Adrenal gland (tissue), 9 donors: ENCODE measurements at regions not wholly inside any gene's neighbourhood (a gene's known extent, or its start where the extent isn't known, plus 50 kb on each side); places are given as distances from the start of the nearest gene placed in this dataset.

Experiments
- DNase-seq, 7 donors: peaks; one replicate each; pipeline ENCODE4 v3.0.0-alpha.2; 2019 to 2020
- H3K27ac ChIP-seq, 5 donors: fragments of 200-600 bp; sonication (generic) in 4 of 5; 1 replicate in 3 of 5; 2 replicates in 2 of 5; pipeline versions ENCODE4 v1.5.1 to v1.8.0; 2016 to 2020; ENCODE audit warnings: mild to moderate bottlenecking in 1 of 5
- H3K27me3 ChIP-seq: fragments of 200-600 bp; 2 replicates; pipeline ENCODE4 v1.8.0; 2021
- H3K36me3 ChIP-seq, 2 donors: fragments of 200-600 bp; replicated peaks in 1 of 2; 1 replicate in 1 of 2; 2 replicates in 1 of 2; pipeline versions ENCODE4 v1.5.1 to v1.8.0; 2018 to 2022
- H3K4me1 ChIP-seq, 2 donors: fragments of 200-600 bp; replicated peaks in 1 of 2; 1 replicate in 1 of 2; 2 replicates in 1 of 2; pipeline versions ENCODE4 v1.5.1 to v1.8.0; 2018 to 2021
- H3K4me3 ChIP-seq, 4 donors: fragments of 200-600 bp; sonication (generic) in 3 of 4; one replicate each; pipeline ENCODE4 v1.5.1; 2016 to 2018
- H3K9me3 ChIP-seq, 3 donors: fragments of 200-600 bp; sonication (generic) in 1 of 3; replicated peaks in 1 of 3; 1 replicate in 2 of 3; 2 replicates in 1 of 3; pipeline versions ENCODE4 v1.5.1 to v1.8.0; 2016 to 2021
- CTCF ChIP-seq, 6 experiments: fragments of 450-650 bp in 4 of 6; fragments of 200-600 bp in 2 of 6; sonication (generic) in 1 of 6; IDR thresholded peaks; 1 replicate in 5 of 6; 2 replicates in 1 of 6; pipeline versions ENCODE4 v1.5.1 to v1.8.0; 2016 to 2021; ENCODE audit warnings: antibody characterized with exemption in 6 of 6, mild to moderate bottlenecking in 2 of 6, moderate library complexity in 1 of 6
- POLR2A ChIP-seq, 2 donors: fragments of 450-650 bp; IDR thresholded peaks; one replicate each; pipeline ENCODE4 v1.6.1; 2017; ENCODE audit warnings: antibody characterized with exemption in 2 of 2, mild to moderate bottlenecking in 2 of 2, moderate library complexity in 1 of 2
- WGBS, 4 donors: extraction: QIAGEN DNeasy Blood & Tissue Kit in 2 of 4; methylation state at CpG; one replicate each; pipeline versions ENCODE4 v1.1.5 to v1.1.7; 2013 to 2017; 5-methylcytosine and 5-hydroxymethylcytosine counted together
- intact Hi-C, 2 donors: fragments of 100-400 bp; cut with DNase I; formaldehyde crosslinking; loops; one replicate each; pipeline versions ENCODE4 v1.14.1 to v1.15.0; 2022 to 2023
- donor health status: healthy with polysubstance abuse.
- donor health status: Bipolar disorder and iron deficiency.
- donor health status: DM: yes; HTN: yes; CAD: no.
- donor health status: DM: no; HTN: no; CAD: no.
- donor health status: DM: no; HTN: no; CAD: no.

- TF ChIP-seq CTCF (IDR thresholded peaks at IDR 0.05) (no peak), POLR2A (IDR thresholded peaks at IDR 0.05) (no peak)
- no peak for DNase-seq
- WGBS, 4 donors: 77 to 91% (median 82%) methylated on average over 5 of the region's 5 CpGs
- Histone ChIP-seq H3K27ac (no peak overlapping the region), H3K27me3 (peaks cover 8% of the 10 kb centered on the region), H3K36me3 (no peaks in the 10 kb centered on the region), H3K4me3 (no peak overlapping the region), H3K9me3 (no peaks in the 10 kb centered on the region), H3K4me1 (no peaks in the 10 kb centered on the region)
- intact Hi-C loops: no loop called here
These were observed 117.9 kb downstream of the SLC30A10 start for GRCh38 chr1:219810451-219810850.

DNA sequence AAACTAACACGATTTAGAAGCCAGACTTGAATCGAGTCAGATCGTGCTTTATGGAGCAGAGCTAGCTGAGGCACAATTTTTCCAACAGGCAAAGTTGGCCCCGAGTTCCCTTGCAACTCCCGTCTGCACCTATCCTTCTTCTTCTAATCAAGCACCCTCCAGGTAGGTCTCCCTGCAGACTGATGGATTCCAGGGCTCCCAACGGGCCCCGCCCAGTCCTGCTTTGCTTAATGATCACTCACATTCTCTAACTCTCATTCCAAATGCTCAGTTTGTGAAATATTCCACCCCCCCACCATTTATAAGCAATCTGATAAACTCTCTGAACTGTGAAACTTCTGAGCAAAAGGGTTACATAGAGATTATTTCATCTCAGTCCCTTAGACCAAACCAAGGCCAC, 119.6 kb downstream of the SLC30A10 start:
- Histone ChIP-seq H3K9me3 (no peaks in the 10 kb centered on the region), H3K4me1 (no peaks in the 10 kb centered on the region), H3K27me3 (no peaks in the 10 kb centered on the region), H3K36me3 (no peaks in the 10 kb centered on the region), H3K27ac (no peak overlapping the region), H3K4me3 (no peak overlapping the region)
- intact Hi-C loops: no loop called here
- 77 to 88% (median 85%) methylated on average over 7 of the region's 7 CpGs for WGBS, 4 donors
- TF ChIP-seq CTCF (IDR thresholded peaks at IDR 0.05) (no peak), POLR2A (IDR thresholded peaks at IDR 0.05) (no peak)
- DNase-seq: no peak

GRCh38 chr1:219806642-219807041, 121.7 kb downstream of the SLC30A10 start:
- Histone ChIP-seq H3K27me3 (no peaks in the 10 kb centered on the region), H3K9me3 (no peaks in the 10 kb centered on the region), H3K4me1 (no peaks in the 10 kb centered on the region), H3K27ac (no peak overlapping the region), H3K4me3 (no peak overlapping the region), H3K36me3 (no peaks in the 10 kb centered on the region)
- WGBS, 4 donors: 71 to 95% (median 83%) methylated on average over 2 of the region's 2 CpGs
- intact Hi-C loops: no loop called here
- TF ChIP-seq CTCF (IDR thresholded peaks at IDR 0.05) (no peak), POLR2A (IDR thresholded peaks at IDR 0.05) (no peak)
- DNase-seq: no peak

GRCh38 chr1:219806020-219806419, 122.3 kb downstream of the SLC30A10 start:
- no peaks in the 10 kb centered on the region for H3K9me3 ChIP-seq
- intact Hi-C loops: no loop called here
- WGBS, 4 donors: 61 to 82% (median 68%) methylated on average over 4 of the region's 4 CpGs
- no peaks in the 10 kb centered on the region for H3K27me3 ChIP-seq
- DNase-seq: no peak
- no peaks in the 10 kb centered on the region for H3K4me1 ChIP-seq
- H3K4me3 ChIP-seq: no peak overlapping the region
- H3K36me3 ChIP-seq: no peaks in the 10 kb centered on the region
- no peak overlapping the region for H3K27ac ChIP-seq
- TF ChIP-seq POLR2A (IDR thresholded peaks at IDR 0.05): no peak

GRCh38 chr1:219805191-219805590, 123.2 kb downstream of the SLC30A10 start:
- Histone ChIP-seq H3K4me1 (no peaks in the 10 kb centered on the region), H3K27ac (no peak overlapping the region), H3K9me3 (no peaks in the 10 kb centered on the region), H3K36me3 (no peaks in the 10 kb centered on the region), H3K27me3 (no peaks in the 10 kb centered on the region), H3K4me3 (no peak overlapping the region)
- no peak for TF ChIP-seq CTCF (IDR thresholded peaks at IDR 0.05)
- TF ChIP-seq POLR2A (IDR thresholded peaks at IDR 0.05): no peak
- intact Hi-C loops: no loop called here
- DNase-seq: no peak
- WGBS, 4 donors: 60 to 63% (median 61%) methylated on average over 6 of the region's 6 CpGs
